Sigmoid colon (tissue), 6 donors: ENCODE measurements at regions not wholly inside any gene's neighbourhood (a gene's known extent, or its start where the extent isn't known, plus 50 kb on each side); places are given as distances from the start of the nearest gene placed in this dataset.

ENCODE experiments used
- DNase-seq: peaks from one replicate; pipeline ENCODE4 v3.0.0-alpha.2; 2019
- H3K27ac ChIP-seq, 4 donors: fragments of 200-600 bp; sonication (generic); one replicate each; pipeline ENCODE4 v1.5.1; 2016 to 2019; ENCODE audit warnings: mild to moderate bottlenecking in 1 of 4
- H3K27me3 ChIP-seq, 3 donors: fragments of 200-600 bp; sonication (generic); one replicate each; pipeline ENCODE4 v1.5.1; 2019; ENCODE audit warnings: mild to moderate bottlenecking in 1 of 3
- H3K36me3 ChIP-seq, 4 donors: fragments of 200-600 bp; sonication (generic); one replicate each; pipeline ENCODE4 v1.5.1; 2016 to 2019
- H3K4me1 ChIP-seq, 4 donors: fragments of 200-600 bp; sonication (generic); one replicate each; pipeline ENCODE4 v1.5.1; 2017 to 2019
- H3K4me3 ChIP-seq, 4 donors: fragments of 200-600 bp; sonication (generic); one replicate each; pipeline ENCODE4 v1.5.1; 2017 to 2019; ENCODE audit warnings: mild to moderate bottlenecking in 2 of 4, moderate library complexity in 1 of 4
- H3K9me3 ChIP-seq, 4 donors: fragments of 200-600 bp in 3 of 4; sonication (generic) in 3 of 4; one replicate each; pipeline versions ENCODE4 v1.5.1 to v1.6.1; 2013 to 2019
- CTCF ChIP-seq, 4 experiments: fragments of 450-650 bp in 3 of 4; fragments of 200-600 bp in 1 of 4; IDR thresholded peaks; one replicate each; pipeline ENCODE4 v1.5.1; 2016 to 2019; ENCODE audit warnings: antibody characterized with exemption in 4 of 4, mild to moderate bottlenecking in 3 of 4, moderate library complexity in 2 of 4
- EP300 ChIP-seq, 4 donors: sonication (generic); formaldehyde crosslinking; IDR thresholded peaks; one replicate each; pipeline ENCODE4 v1.6.1; 2017; ENCODE audit warnings: antibody characterized with exemption in 4 of 4
- POLR2A ChIP-seq, 2 donors: fragments of 450-650 bp; IDR thresholded peaks; one replicate each; pipeline ENCODE4 v1.6.1; 2016; ENCODE audit warnings: antibody characterized with exemption in 2 of 2, mild to moderate bottlenecking in 2 of 2, moderate library complexity in 2 of 2
- POLR2AphosphoS5 ChIP-seq, 4 donors: sonication (generic); formaldehyde crosslinking; IDR thresholded peaks; one replicate each; pipeline ENCODE4 v1.6.1; 2017; ENCODE audit warnings: antibody characterized with exemption in 4 of 4
- WGBS, 2 donors: extraction: QIAGEN DNeasy Blood & Tissue Kit; methylation state at CpG; one replicate each; pipeline ENCODE4 v1.1.7; 2013; 5-methylcytosine and 5-hydroxymethylcytosine counted together
- intact Hi-C: fragments of 100-400 bp; cut with DNase I; formaldehyde crosslinking; loops from one replicate; pipeline ENCODE4 v1.15.1; 2023
- donor health status: healthy with polysubstance abuse.
- donor health status: healthy.

GRCh38 chr9:23372703-23373102 is 453.3 kb downstream of the ELAVL2 start:
- TF ChIP-seq CTCF (IDR thresholded peaks at IDR 0.05) = no peak
- no peak for TF ChIP-seq POLR2A (IDR thresholded peaks at IDR 0.05)
- TF ChIP-seq POLR2AphosphoS5 (IDR thresholded peaks at IDR 0.05) = no peak
- no peak for TF ChIP-seq EP300 (IDR thresholded peaks at IDR 0.05)
- H3K27me3 ChIP-seq = no peaks in the 10 kb centered on the region
- H3K36me3 ChIP-seq = no peaks in the 10 kb centered on the region
- no peak for DNase-seq
- H3K9me3 ChIP-seq = no peaks in the 10 kb centered on the region
- intact Hi-C loops = no loop called here
- H3K27ac ChIP-seq = no peak overlapping the region
- H3K4me1 ChIP-seq = no peaks in the 10 kb centered on the region
- WGBS, 2 donors = 10 to 66% methylated on average over 1 of the region's 1 CpG
- no peak overlapping the region for H3K4me3 ChIP-seq

DNA sequence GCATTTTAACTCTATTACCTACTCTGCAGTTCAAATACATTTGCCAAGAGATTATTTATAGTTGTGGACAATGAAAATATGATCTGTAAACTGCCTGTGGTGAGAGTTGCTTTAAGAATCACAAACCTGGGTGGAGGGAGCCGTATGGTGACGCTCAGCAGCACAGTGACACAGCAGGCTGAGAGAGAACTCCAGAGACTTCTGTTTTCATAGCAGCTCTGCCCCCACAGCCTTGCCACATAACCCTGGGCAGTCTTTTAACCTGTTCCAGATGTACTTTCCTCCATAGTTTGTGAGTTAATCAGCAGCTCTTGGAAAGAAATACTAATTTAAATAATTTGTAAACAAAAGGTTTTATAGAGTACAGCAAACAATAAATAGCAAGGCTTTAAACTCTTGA is 450.5 kb downstream of the ELAVL2 start:
- DNase-seq = no peak
- WGBS, 2 donors = 74 to 86% methylated on average over 2 of the region's 2 CpGs
- Histone ChIP-seq H3K4me1 (no peaks in the 10 kb centered on the region), H3K9me3 (no peaks in the 10 kb centered on the region), H3K27me3 (no peaks in the 10 kb centered on the region), H3K36me3 (no peaks in the 10 kb centered on the region), H3K27ac (no peak overlapping the region), H3K4me3 (no peak overlapping the region)
- no peak for TF ChIP-seq CTCF (IDR thresholded peaks at IDR 0.05)
- no peak for TF ChIP-seq POLR2AphosphoS5 (IDR thresholded peaks at IDR 0.05)
- no peak for TF ChIP-seq EP300 (IDR thresholded peaks at IDR 0.05)
- TF ChIP-seq POLR2A (IDR thresholded peaks at IDR 0.05) = no peak
- intact Hi-C loops = no loop called here

GRCh38 chr9:23379842-23380241 is 446.2 kb downstream of the ELAVL2 start:
- DNase-seq = no peak

GRCh38 chr9:23380821-23381220 is 445.2 kb downstream of the ELAVL2 start:
- intact Hi-C loops = no loop called here
- Histone ChIP-seq H3K27ac (no peak overlapping the region), H3K9me3 (no peaks in the 10 kb centered on the region), H3K4me3 (no peak overlapping the region), H3K4me1 (no peaks in the 10 kb centered on the region), H3K36me3 (no peaks in the 10 kb centered on the region), H3K27me3 (no peaks in the 10 kb centered on the region)
- no peak for DNase-seq
- TF ChIP-seq EP300 (IDR thresholded peaks at IDR 0.05) (no peak), CTCF (IDR thresholded peaks at IDR 0.05) (no peak), POLR2A (IDR thresholded peaks at IDR 0.05) (no peak), POLR2AphosphoS5 (IDR thresholded peaks at IDR 0.05) (no peak)

More at GRCh38 chr9:23379842-23380241, 446.2 kb downstream of the ELAVL2 start:
- Histone ChIP-seq H3K9me3 (no peaks in the 10 kb centered on the region), H3K27ac (no peak overlapping the region), H3K4me1 (no peaks in the 10 kb centered on the region), H3K27me3 (no peaks in the 10 kb centered on the region), H3K4me3 (no peak overlapping the region), H3K36me3 (no peaks in the 10 kb centered on the region)
- WGBS, 2 donors = 31 to 69% methylated on average over 4 of the region's 4 CpGs
- intact Hi-C loops = no loop called here
- TF ChIP-seq POLR2AphosphoS5 (IDR thresholded peaks at IDR 0.05) (no peak), CTCF (IDR thresholded peaks at IDR 0.05) (no peak), EP300 (IDR thresholded peaks at IDR 0.05) (no peak), POLR2A (IDR thresholded peaks at IDR 0.05) (no peak)

GRCh38 chr9:23382418-23382817 is 443.6 kb downstream of the ELAVL2 start:
- intact Hi-C loops = no loop called here
- H3K9me3 ChIP-seq = no peaks in the 10 kb centered on the region

More at GRCh38 chr9:23382418-23382817, 443.6 kb downstream of the ELAVL2 start:
- Histone ChIP-seq H3K4me1 (no peaks in the 10 kb centered on the region), H3K27me3 (no peaks in the 10 kb centered on the region), H3K4me3 (no peak overlapping the region), H3K36me3 (no peaks in the 10 kb centered on the region), H3K27ac (no peak overlapping the region)
- WGBS, 2 donors = 87 to 92% methylated on average over 2 of the region's 2 CpGs
- no peak for DNase-seq
- no peak for TF ChIP-seq EP300 (IDR thresholded peaks at IDR 0.05)
- TF ChIP-seq CTCF (IDR thresholded peaks at IDR 0.05) = no peak
- TF ChIP-seq POLR2A (IDR thresholded peaks at IDR 0.05) = no peak
- no peak for TF ChIP-seq POLR2AphosphoS5 (IDR thresholded peaks at IDR 0.05)
